ENCODE measurements at regions not wholly inside any gene's neighbourhood (a gene's known extent, or its start where the extent isn't known, plus 50 kb on each side); places are given as distances from the start of the nearest gene placed in this dataset.

GRCh38 chr10:4733843-4734224 lies 92.2 kb upstream of the AKR1E2 start:
- H3K4me1 ChIP-seq (ENCODE audit: control insufficient read depth, insufficient read depth, low read length), result no peaks in the 10 kb centered on the region
- H3K27me3 ChIP-seq (ENCODE audit: control insufficient read depth, insufficient read depth, low read length), result no peaks in the 10 kb centered on the region
- WGBS (ENCODE audit: insufficient coverage), result 79% methylated on average over 3 of the region's 3 CpGs
- H3K9me3 ChIP-seq (replicated peaks; ENCODE audit: control insufficient read depth, low read depth, low read length), result no peaks in the 10 kb centered on the region
- no peaks in the 10 kb centered on the region for H3K36me3 ChIP-seq (ENCODE audit: control insufficient read depth, insufficient read depth, low read length)
- DNase-seq, result peak; percentile 15
- no peak overlapping the region for H3K27ac ChIP-seq (ENCODE audit: low read length)
- no peak overlapping the region for H3K4me3 ChIP-seq (ENCODE audit: low read length)

- WGBS (ENCODE audit: insufficient coverage), result 92% methylated on average over 5 of the region's 7 CpGs
Measured at GRCh38 chr10:4733150-4733842, 92.7 kb upstream of the AKR1E2 start.

DNA sequence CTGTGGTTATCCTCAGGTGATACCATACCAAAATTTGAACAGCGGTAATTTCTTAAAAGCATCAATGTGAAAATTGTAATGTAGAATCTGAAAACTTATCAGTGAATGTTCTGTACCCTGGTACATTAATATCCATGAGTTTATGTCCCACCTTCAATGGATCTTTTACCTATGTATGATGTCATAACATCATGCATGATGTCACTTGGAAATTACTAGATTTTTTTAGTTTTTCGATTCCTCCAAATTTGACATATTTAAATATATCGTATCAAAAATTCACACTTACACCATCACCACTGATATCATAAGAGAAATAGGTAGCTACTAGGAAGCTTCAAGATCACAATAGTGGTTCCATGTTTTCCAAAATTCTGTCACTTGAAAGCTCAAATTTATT lies 95.0 kb upstream of the AKR1E2 start:
- no peaks in the 10 kb centered on the region for H3K36me3 ChIP-seq (ENCODE audit: control insufficient read depth, insufficient read depth, low read length)
- H3K27me3 ChIP-seq (ENCODE audit: control insufficient read depth, insufficient read depth, low read length), result no peaks in the 10 kb centered on the region
- no peak for DNase-seq
- no peaks in the 10 kb centered on the region for H3K9me3 ChIP-seq (replicated peaks; ENCODE audit: control insufficient read depth, low read depth, low read length)
- no CpG with 5 or more reads among the region's 3 CpGs for WGBS (ENCODE audit: insufficient coverage)
- H3K4me3 ChIP-seq (ENCODE audit: low read length), result no peak overlapping the region
- no peaks in the 10 kb centered on the region for H3K4me1 ChIP-seq (ENCODE audit: control insufficient read depth, insufficient read depth, low read length)
- no peak overlapping the region for H3K27ac ChIP-seq (ENCODE audit: low read length)

More at GRCh38 chr10:4733150-4733842, 92.7 kb upstream of the AKR1E2 start:
- Histone ChIP-seq H3K9me3 (replicated peaks; ENCODE audit: control insufficient read depth, low read depth, low read length) (no peaks in the 10 kb centered on the region), H3K36me3 (ENCODE audit: control insufficient read depth, insufficient read depth, low read length) (no peaks in the 10 kb centered on the region), H3K4me3 (ENCODE audit: low read length) (no peak overlapping the region), H3K27me3 (ENCODE audit: control insufficient read depth, insufficient read depth, low read length) (no peaks in the 10 kb centered on the region), H3K4me1 (ENCODE audit: control insufficient read depth, insufficient read depth, low read length) (no peaks in the 10 kb centered on the region), H3K27ac (ENCODE audit: low read length) (no peak overlapping the region)
- no peak for DNase-seq

DNA sequence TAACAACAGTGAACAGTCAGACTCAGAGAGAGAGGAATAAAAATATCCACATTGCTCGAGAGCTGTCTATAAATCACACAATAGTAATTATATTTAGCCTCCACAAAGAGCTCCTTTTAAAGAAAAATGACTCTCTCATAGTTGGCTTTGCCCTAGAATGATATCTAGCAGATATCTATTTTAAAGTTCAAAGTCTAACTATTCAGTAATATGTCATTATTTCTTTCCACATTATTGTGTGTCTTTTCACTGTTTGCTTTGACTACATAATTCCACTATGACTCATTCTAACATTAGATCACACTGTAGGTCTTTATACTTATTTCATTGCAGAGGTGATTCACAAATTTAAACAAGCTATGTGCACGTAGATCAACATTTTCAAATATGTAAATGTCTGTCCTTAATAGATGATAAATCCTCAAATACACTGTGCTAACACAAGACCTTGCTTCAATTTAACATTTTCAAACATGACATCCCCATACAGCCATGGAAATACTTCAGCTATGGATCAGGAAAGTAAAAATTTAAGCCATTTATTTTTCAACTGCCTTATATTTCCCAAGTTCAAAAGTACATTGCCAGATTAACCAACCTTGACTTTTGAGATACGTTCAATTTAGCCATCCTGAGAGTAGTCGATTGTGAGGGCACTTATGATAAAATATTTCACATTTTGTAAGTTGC lies 99.9 kb upstream of the AKR1E2 start:
- no peak overlapping the region for H3K4me3 ChIP-seq (ENCODE audit: low read length)
- H3K27ac ChIP-seq (ENCODE audit: low read length), result no peak overlapping the region
- peak; percentile 63 for DNase-seq
- WGBS (ENCODE audit: insufficient coverage), result no CpG with 5 or more reads among the region's 4 CpGs
- no peaks in the 10 kb centered on the region for H3K36me3 ChIP-seq (ENCODE audit: control insufficient read depth, insufficient read depth, low read length)
- no peaks in the 10 kb centered on the region for H3K27me3 ChIP-seq (ENCODE audit: control insufficient read depth, insufficient read depth, low read length)
- no peaks in the 10 kb centered on the region for H3K9me3 ChIP-seq (replicated peaks; ENCODE audit: control insufficient read depth, low read depth, low read length)
- H3K4me1 ChIP-seq (ENCODE audit: control insufficient read depth, insufficient read depth, low read length), result no peaks in the 10 kb centered on the region

DNA sequence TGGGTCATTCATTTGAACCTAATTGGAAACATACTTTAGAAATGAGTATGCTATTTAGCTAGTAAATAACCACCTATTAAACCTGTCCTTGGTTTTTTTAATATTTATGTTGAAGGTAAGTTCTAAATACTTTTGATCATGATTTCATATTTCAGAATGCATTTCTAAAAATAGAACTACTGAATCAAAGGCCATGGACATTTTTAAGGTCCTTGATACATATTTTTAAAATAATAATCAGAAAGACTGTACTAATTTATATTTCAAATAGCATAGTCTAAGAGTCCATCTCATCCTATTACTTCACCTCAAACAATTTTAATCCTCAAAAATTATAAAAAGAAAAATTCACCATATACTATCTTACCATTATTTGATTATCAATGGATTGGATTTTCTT lies 102.1 kb upstream of the AKR1E2 start:
- no peak overlapping the region for H3K4me3 ChIP-seq (ENCODE audit: low read length)
- no peak for DNase-seq
- H3K27me3 ChIP-seq (ENCODE audit: control insufficient read depth, insufficient read depth, low read length), result no peaks in the 10 kb centered on the region
- H3K27ac ChIP-seq (ENCODE audit: low read length), result no peak overlapping the region
- no peaks in the 10 kb centered on the region for H3K9me3 ChIP-seq (replicated peaks; ENCODE audit: control insufficient read depth, low read depth, low read length)
- no peaks in the 10 kb centered on the region for H3K36me3 ChIP-seq (ENCODE audit: control insufficient read depth, insufficient read depth, low read length)
- no peaks in the 10 kb centered on the region for H3K4me1 ChIP-seq (ENCODE audit: control insufficient read depth, insufficient read depth, low read length)

DNA sequence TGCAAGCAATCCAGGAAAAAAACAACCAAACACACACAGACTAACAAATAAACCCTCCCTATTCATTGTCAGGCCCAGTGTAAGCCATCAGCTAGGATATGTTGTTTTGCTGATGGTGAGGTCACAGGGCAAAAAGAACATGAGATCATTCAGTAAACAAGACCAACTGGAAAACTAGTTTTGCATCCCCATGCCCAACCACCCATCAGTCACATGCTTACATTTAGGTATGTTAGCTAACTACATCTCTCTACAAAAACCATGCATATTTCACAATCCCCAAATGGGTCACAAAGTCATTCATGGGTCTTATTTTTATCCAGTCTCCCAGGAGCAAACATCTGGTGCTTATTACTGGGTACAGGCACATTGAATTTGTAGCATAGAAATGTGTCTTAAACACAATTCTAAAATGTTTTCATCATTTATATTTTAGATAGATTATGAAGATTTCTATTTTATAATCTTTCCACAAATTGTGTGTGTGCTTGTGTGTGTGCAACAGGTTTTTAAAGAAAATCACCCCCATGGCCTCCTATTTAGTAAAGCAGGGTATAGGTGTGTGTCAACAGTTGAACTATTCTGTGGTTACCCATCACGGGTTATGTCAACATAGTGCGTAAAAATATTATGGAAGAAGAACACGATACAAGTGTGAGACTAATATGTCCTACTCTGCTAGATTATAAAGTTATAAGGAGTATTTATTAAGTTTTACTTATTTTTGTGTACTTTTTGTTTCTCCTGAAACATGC lies 103.8 kb upstream of the AKR1E2 start:
- Histone ChIP-seq H3K4me3 (ENCODE audit: low read length) (no peak overlapping the region), H3K36me3 (ENCODE audit: control insufficient read depth, insufficient read depth, low read length) (no peaks in the 10 kb centered on the region), H3K27ac (ENCODE audit: low read length) (no peak overlapping the region), H3K27me3 (ENCODE audit: control insufficient read depth, insufficient read depth, low read length) (no peaks in the 10 kb centered on the region), H3K4me1 (ENCODE audit: control insufficient read depth, insufficient read depth, low read length) (no peaks in the 10 kb centered on the region), H3K9me3 (replicated peaks; ENCODE audit: control insufficient read depth, low read depth, low read length) (no peaks in the 10 kb centered on the region)
- WGBS (ENCODE audit: insufficient coverage), result no CpG with 5 or more reads among the region's 3 CpGs
- DNase-seq, result peak; percentile 79

DNA sequence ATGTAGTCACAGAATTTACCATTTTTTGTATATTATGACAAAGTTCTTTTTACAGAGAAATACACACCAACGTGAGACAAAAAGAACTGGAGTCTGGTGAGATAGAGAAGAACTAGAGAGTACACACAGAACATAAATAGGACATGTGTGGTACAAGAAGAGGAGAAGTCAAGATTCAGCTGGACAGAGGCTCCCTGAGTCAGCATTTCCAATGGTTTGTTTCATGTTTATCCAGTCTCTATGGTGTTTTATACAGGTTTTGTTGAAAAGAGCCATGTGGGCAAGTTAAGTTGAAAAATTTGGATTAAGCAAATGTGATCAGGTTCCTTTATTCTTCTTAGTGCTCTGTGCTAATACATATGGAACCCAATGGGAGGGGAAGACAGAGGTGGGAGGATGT lies 105.5 kb upstream of the AKR1E2 start:
- WGBS (ENCODE audit: insufficient coverage), result no CpG with 5 or more reads among the region's 1 CpG

GRCh38 chr10:4719671-4720070 lies 106.3 kb upstream of the AKR1E2 start:
- no peaks in the 10 kb centered on the region for H3K4me1 ChIP-seq (ENCODE audit: control insufficient read depth, insufficient read depth, low read length)
- no peaks in the 10 kb centered on the region for H3K36me3 ChIP-seq (ENCODE audit: control insufficient read depth, insufficient read depth, low read length)
- no peaks in the 10 kb centered on the region for H3K9me3 ChIP-seq (replicated peaks; ENCODE audit: control insufficient read depth, low read depth, low read length)
- no peak overlapping the region for H3K27ac ChIP-seq (ENCODE audit: low read length)
- 100% methylated on average over 1 of the region's 2 CpGs for WGBS (ENCODE audit: insufficient coverage)
- H3K4me3 ChIP-seq (ENCODE audit: low read length), result no peak overlapping the region
- no peak for DNase-seq
- H3K27me3 ChIP-seq (ENCODE audit: control insufficient read depth, insufficient read depth, low read length), result no peaks in the 10 kb centered on the region

More for the DNA sequence above, 105.5 kb upstream of the AKR1E2 start:
- Histone ChIP-seq H3K9me3 (replicated peaks; ENCODE audit: control insufficient read depth, low read depth, low read length) (no peaks in the 10 kb centered on the region), H3K36me3 (ENCODE audit: control insufficient read depth, insufficient read depth, low read length) (no peaks in the 10 kb centered on the region), H3K27ac (ENCODE audit: low read length) (no peak overlapping the region), H3K27me3 (ENCODE audit: control insufficient read depth, insufficient read depth, low read length) (no peaks in the 10 kb centered on the region), H3K4me3 (ENCODE audit: low read length) (no peak overlapping the region), H3K4me1 (ENCODE audit: control insufficient read depth, insufficient read depth, low read length) (no peaks in the 10 kb centered on the region)
- peak; percentile 57 for DNase-seq

DNA sequence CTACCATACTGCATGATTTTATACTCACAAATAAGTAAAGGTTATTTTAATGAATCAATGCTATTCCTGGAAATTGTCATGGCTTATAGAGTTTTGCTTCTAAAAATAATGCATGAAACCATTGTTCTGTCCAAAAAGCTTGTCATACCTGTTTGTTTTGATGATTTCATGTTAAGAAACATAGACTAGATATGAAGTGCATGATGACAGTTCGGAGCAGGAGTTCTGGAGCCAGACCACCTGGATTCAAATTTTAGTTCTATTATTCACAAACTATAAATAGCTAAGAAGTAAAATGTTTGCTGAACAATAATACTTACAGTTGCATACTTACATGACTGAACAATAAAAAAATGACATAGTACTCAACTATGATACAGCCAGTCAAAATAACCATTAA lies 107.0 kb upstream of the AKR1E2 start:
- DNase-seq, result peak; percentile 36
- Histone ChIP-seq H3K9me3 (replicated peaks; ENCODE audit: control insufficient read depth, low read depth, low read length) (no peaks in the 10 kb centered on the region), H3K4me3 (ENCODE audit: low read length) (no peak overlapping the region), H3K4me1 (ENCODE audit: control insufficient read depth, insufficient read depth, low read length) (no peaks in the 10 kb centered on the region), H3K36me3 (ENCODE audit: control insufficient read depth, insufficient read depth, low read length) (no peaks in the 10 kb centered on the region), H3K27me3 (ENCODE audit: control insufficient read depth, insufficient read depth, low read length) (no peaks in the 10 kb centered on the region), H3K27ac (ENCODE audit: low read length) (no peak overlapping the region)
- no CpG with 5 or more reads among the region's 1 CpG for WGBS (ENCODE audit: insufficient coverage)

DNA sequence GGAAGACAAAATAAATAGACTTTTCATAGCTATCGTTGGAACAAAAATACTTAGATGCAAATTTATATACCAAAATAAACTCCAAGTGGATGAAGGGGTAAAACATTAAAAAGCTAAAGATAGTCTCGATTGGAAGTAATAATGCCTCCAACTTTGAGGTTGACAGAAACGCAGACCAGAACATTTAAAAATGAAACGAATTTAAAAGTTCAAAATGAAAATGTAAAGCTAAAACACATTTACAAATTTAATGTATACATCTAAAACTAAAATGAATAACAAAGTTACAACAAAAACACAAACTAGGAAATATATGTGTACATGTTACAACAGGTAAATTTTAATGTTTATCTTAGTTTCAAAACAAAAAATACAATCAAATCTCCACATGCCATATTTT lies 107.5 kb upstream of the AKR1E2 start:
- Histone ChIP-seq H3K4me3 (ENCODE audit: low read length) (no peak overlapping the region), H3K9me3 (replicated peaks; ENCODE audit: control insufficient read depth, low read depth, low read length) (no peaks in the 10 kb centered on the region), H3K27me3 (ENCODE audit: control insufficient read depth, insufficient read depth, low read length) (no peaks in the 10 kb centered on the region), H3K27ac (ENCODE audit: low read length) (no peak overlapping the region), H3K4me1 (ENCODE audit: control insufficient read depth, insufficient read depth, low read length) (no peaks in the 10 kb centered on the region), H3K36me3 (ENCODE audit: control insufficient read depth, insufficient read depth, low read length) (no peaks in the 10 kb centered on the region)
- DNase-seq, result no peak
- WGBS (ENCODE audit: insufficient coverage), result no CpG with 5 or more reads among the region's 4 CpGs
